WTC11 (cell line): ENCODE measurements at regions not wholly inside any gene's neighbourhood (a gene's known extent, or its start where the extent isn't known, plus 50 kb on each side); places are given as distances from the start of the nearest gene placed in this dataset.

ENCODE experiments used
- ATAC-seq: fragments of 200-7000 bp; cut with Tn5 transposase; 2 replicates; pipeline ENCODE4 v1.10.0; 2021; ENCODE audit warnings: mild to moderate bottlenecking, moderate library complexity
- CTCF ChIA-PET: fragments of 300-600 bp; sonication (Branson Sonifier 250); formaldehyde crosslinking; loops from one replicate; lab custom pipeline; 2021; ENCODE audit warnings: antibody characterized with exemption; lab: Charles Lee
- POLR2A ChIA-PET: fragments of 350-600 bp; sonication (Branson Sonifier 250); formaldehyde crosslinking; loops from one replicate; lab custom pipeline; 2021; ENCODE audit warnings: antibody characterized with exemption; lab: Charles Lee
- DNase-seq: peaks from one replicate; pipeline ENCODE4 v3.0.0; 2021; ENCODE audit warnings: low spot score
- H3K27ac Mint-ChIP-seq: 2 replicates; pipeline ENCODE4 v1.8.0; 2021; ENCODE audit warnings: mixed read lengths
- H3K27me3 Mint-ChIP-seq: 2 replicates; pipeline ENCODE4 v1.8.0; 2021; ENCODE audit warnings: low read depth, mild to moderate bottlenecking, moderate library complexity, mixed read lengths
- H3K36me3 Mint-ChIP-seq: 2 replicates; pipeline ENCODE4 v1.8.0; 2021; ENCODE audit warnings: mixed read lengths
- H3K4me1 Mint-ChIP-seq: 2 replicates; pipeline ENCODE4 v1.8.0; 2022; ENCODE audit warnings: mixed read lengths
- H3K4me3 Mint-ChIP-seq: 2 replicates; pipeline ENCODE4 v1.8.0; 2021; ENCODE audit warnings: mild to moderate bottlenecking, moderate library complexity, mixed read lengths
- H3K9me3 Mint-ChIP-seq: 2 replicates; pipeline ENCODE4 v1.8.0; 2021; ENCODE audit warnings: mixed read lengths
- ATF2 ChIP-seq: sonication (generic); formaldehyde crosslinking; IDR thresholded peaks from 2 replicates; pipeline ENCODE4 v1.8.1; 2022; ENCODE audit warnings: low read depth, missing genetic modification reagents, borderline replicate concordance
- ATF3 ChIP-seq: sonication (generic); formaldehyde crosslinking; conservative IDR thresholded peaks from 2 replicates; pipeline ENCODE4 v1.8.1; 2022; ENCODE audit warnings: mild to moderate bottlenecking, missing genetic modification reagents
- CDX4 ChIP-seq: fragments of 250-450 bp; sonication (Bioruptor Pico); IDR thresholded peaks from 2 replicates; pipeline ENCODE4 v1.9.0; 2021; ENCODE audit warnings: moderate library complexity, mild to moderate bottlenecking, inconsistent platforms, borderline replicate concordance
- E2F4 ChIP-seq: sonication (generic); formaldehyde crosslinking; IDR thresholded peaks from 2 replicates; pipeline ENCODE4 v1.8.1; 2022; ENCODE audit warnings: low read depth, mild to moderate bottlenecking, moderate library complexity, missing genetic modification reagents, borderline replicate concordance
- E2F5 ChIP-seq: sonication (generic); formaldehyde crosslinking; IDR thresholded peaks from 2 replicates; pipeline ENCODE4 v1.8.1; 2022; ENCODE audit warnings: mild to moderate bottlenecking, moderate library complexity, missing genetic modification reagents
- ETV6 ChIP-seq: sonication (generic); formaldehyde crosslinking; IDR thresholded peaks from 2 replicates; pipeline ENCODE4 v1.8.1; 2022; ENCODE audit warnings: mild to moderate bottlenecking, missing genetic modification reagents
- FOXJ3 ChIP-seq: sonication (generic); formaldehyde crosslinking; IDR thresholded peaks from 2 replicates; pipeline ENCODE4 v1.9.0; 2021; ENCODE audit warnings: missing genetic modification reagents, mild to moderate bottlenecking, borderline replicate concordance
- IRF1 ChIP-seq: sonication (generic); formaldehyde crosslinking; IDR thresholded peaks from 2 replicates; pipeline ENCODE4 v1.8.0; 2023; ENCODE audit warnings: missing genetic modification reagents
- MXD4 ChIP-seq: fragments of 250-450 bp; sonication (Bioruptor Pico); IDR thresholded peaks from 2 replicates; pipeline ENCODE4 v1.8.0; 2021; ENCODE audit warnings: mild to moderate bottlenecking, moderate library complexity, borderline replicate concordance
- MYBL2 ChIP-seq: sonication (generic); formaldehyde crosslinking; IDR thresholded peaks from 2 replicates; pipeline ENCODE4 v1.8.1; 2023; ENCODE audit warnings: mild to moderate bottlenecking, moderate library complexity, missing genetic modification reagents
- NFYB ChIP-seq: sonication (generic); formaldehyde crosslinking; conservative IDR thresholded peaks from 2 replicates; pipeline ENCODE4 v1.8.0; 2022; ENCODE audit warnings: low read depth, missing genetic modification reagents
- NR1H2 ChIP-seq: sonication (generic); formaldehyde crosslinking; IDR thresholded peaks from 2 replicates; pipeline ENCODE4 v1.9.0; 2021; ENCODE audit warnings: mild to moderate bottlenecking, moderate library complexity, missing genetic modification reagents
- NR2C2 ChIP-seq: sonication (generic); formaldehyde crosslinking; IDR thresholded peaks from 2 replicates; pipeline ENCODE4 v1.8.0; 2022; ENCODE audit warnings: mild to moderate bottlenecking, missing genetic modification reagents
- NR3C1 ChIP-seq: sonication (generic); formaldehyde crosslinking; conservative IDR thresholded peaks from 2 replicates; pipeline ENCODE4 v1.8.1; 2023; ENCODE audit warnings: low read depth, mild to moderate bottlenecking, missing genetic modification reagents
- RELA ChIP-seq: sonication (generic); formaldehyde crosslinking; IDR thresholded peaks from 2 replicates; pipeline ENCODE4 v1.8.1; 2022; ENCODE audit warnings: missing genetic modification reagents, mild to moderate bottlenecking, borderline replicate concordance
- SMAD3 ChIP-seq: sonication (generic); formaldehyde crosslinking; IDR thresholded peaks from 2 replicates; pipeline ENCODE4 v1.8.0; 2022; ENCODE audit warnings: missing genetic modification reagents, mild to moderate bottlenecking, borderline replicate concordance
- TP53 ChIP-seq: sonication (generic); formaldehyde crosslinking; IDR thresholded peaks from 2 replicates; pipeline ENCODE4 v1.8.1; 2023; ENCODE audit warnings: mild to moderate bottlenecking, missing genetic modification reagents
- USF1 ChIP-seq: sonication (generic); formaldehyde crosslinking; IDR thresholded peaks from 2 replicates; pipeline ENCODE4 v1.8.0; 2022; ENCODE audit warnings: mild to moderate bottlenecking, missing genetic modification reagents
- USF2 ChIP-seq: sonication (generic); formaldehyde crosslinking; IDR thresholded peaks from 2 replicates; pipeline ENCODE4 v1.8.1; 2023; ENCODE audit warnings: mild to moderate bottlenecking, missing genetic modification reagents, moderate library complexity
- ZNF416 ChIP-seq: fragments of 250-450 bp; sonication (Bioruptor Pico); IDR thresholded peaks from 2 replicates; pipeline ENCODE4 v1.9.0; 2021; ENCODE audit warnings: mild to moderate bottlenecking, inconsistent platforms

- ChIA-PET CTCF (interaction anchor here (1.4 kb wide), 1 partner anchor 26 kb away, joined by 3 read pairs; no protein-coding TSS in a partner anchor), POLR2A (no interaction called here)
- no peak overlapping the region for H3K4me3 Mint-ChIP-seq
- H3K27me3 Mint-ChIP-seq = peaks cover 31% of the 10 kb centered on the region
- peaks cover 4% of the 10 kb centered on the region; the same call in 1 of the 2 replicates for H3K9me3 Mint-ChIP-seq
- H3K4me1 Mint-ChIP-seq = peaks cover 40% of the 10 kb centered on the region
- H3K27ac Mint-ChIP-seq = no peak overlapping the region
- TF ChIP-seq NR1H2 (CRISPR knock-in tag) (no peak), USF2 (CRISPR knock-in tag) (peak; percentile 44; the same call in 1 of the 2 replicates), NFYB (CRISPR knock-in tag) (peak; percentile 34; the same call in 1 of the 2 replicates), TP53 (CRISPR knock-in tag) (no peak)
- DNase-seq (no peak), ATAC-seq (no peak)
- no peaks in the 10 kb centered on the region for H3K36me3 Mint-ChIP-seq
These were observed 71.1 kb upstream of the AKT3 start for GRCh38 chr1:243921111-243921510.

- CTCF ChIA-PET = interaction anchor here (1.2 to 1.7 kb wide), 2 partner anchors 29 to 509 kb away, joined by 3 to 7 read pairs; no protein-coding TSS in a partner anchor
- peaks cover 47% of the 10 kb centered on the region for H3K27me3 Mint-ChIP-seq
- ATAC-seq = no peak
- TF ChIP-seq FOXJ3 (CRISPR knock-in tag) = no peak
- TF ChIP-seq MXD4 = no peak
- no peak for TF ChIP-seq E2F5 (CRISPR knock-in tag)
- TF ChIP-seq IRF1 = no peak
- TF ChIP-seq E2F4 = no peak
- TF ChIP-seq ZNF416 (CRISPR knock-in tag) = no peak
- TF ChIP-seq, all 79 proteins: peak for 0
- H3K36me3 Mint-ChIP-seq = no peaks in the 10 kb centered on the region
- peak overlapping the region; percentile 69 for H3K4me3 Mint-ChIP-seq
- POLR2A ChIA-PET = interaction anchor here (0.9 kb wide), 1 partner anchor 44 kb away, joined by 3 read pairs; no protein-coding TSS in a partner anchor
- H3K9me3 Mint-ChIP-seq = peaks cover 2% of the 10 kb centered on the region; the same call in 1 of the 2 replicates
- peaks cover 22% of the 10 kb centered on the region for H3K4me1 Mint-ChIP-seq
- H3K27ac Mint-ChIP-seq = no peak overlapping the region
- DNase-seq = no peak
These were observed 68.0 kb upstream of the AKT3 start for GRCh38 chr1:243917863-243918565.

GRCh38 chr1:243917177-243917862, 67.3 kb upstream of the AKT3 start:
- Mint-ChIP-seq H3K27me3 (peaks cover 47% of the 10 kb centered on the region), H3K9me3 (no peaks in the 10 kb centered on the region), H3K27ac (no peak overlapping the region), H3K4me3 (peak overlapping the region; percentile 69), H3K4me1 (peaks cover 22% of the 10 kb centered on the region), H3K36me3 (no peaks in the 10 kb centered on the region)
- ATAC-seq (peak; percentile 86), DNase-seq (peak; percentile 50)
- CTCF ChIA-PET = interaction anchor here (1.2 to 1.7 kb wide), 2 partner anchors 29 to 508 kb away, joined by 3 to 7 read pairs; no protein-coding TSS in a partner anchor
- POLR2A ChIA-PET = interaction anchor here (0.9 kb wide), 1 partner anchor 45 kb away, joined by 3 read pairs; no protein-coding TSS in a partner anchor
- TF ChIP-seq SMAD3 (CRISPR knock-in tag) (no peak), IRF1 (peak; percentile 73; the same call in 1 of the 2 replicates), NR3C1 (CRISPR knock-in tag) (peak; percentile 32; the same call in 1 of the 2 replicates), ATF2 (CRISPR knock-in tag) (no peak), ETV6 (peak; percentile 82; the same call in 1 of the 2 replicates), RELA (peak; percentile 81; the same call in 1 of the 2 replicates), USF1 (CRISPR knock-in tag) (0 out of 2 replicates have a peak, but pooled peaks have one; percentile 21), CDX4 (CRISPR knock-in tag) (no peak), NR2C2 (CRISPR knock-in tag) (no peak; the same call in 1 of the 2 replicates), ATF3 (no peak), MYBL2 (CRISPR knock-in tag) (no peak; the same call in 1 of the 2 replicates)
